ENCODE measurements at regions not wholly inside any gene's neighbourhood (a gene's known extent, or its start where the extent isn't known, plus 50 kb on each side); places are given as distances from the start of the nearest gene placed in this dataset.

- no peak overlapping the region for H3K4me3 ChIP-seq (ENCODE audit: low read length)
- DNase-seq (no peak), ATAC-seq (no peak)
- no peaks in the 10 kb centered on the region for H3K4me1 ChIP-seq (ENCODE audit: control insufficient read depth, insufficient read depth, low read length)
- intact Hi-C loops (cut with DNase I), result no loop called here
- no peaks in the 10 kb centered on the region for H3K27me3 ChIP-seq (ENCODE audit: control insufficient read depth, insufficient read depth)
- H3K27ac ChIP-seq (ENCODE audit: low read length), result no peak overlapping the region
- H3K9me3 ChIP-seq (ENCODE audit: control insufficient read depth, low read length), result no peaks in the 10 kb centered on the region
- 81% methylated on average over 5 of the region's 5 CpGs for WGBS
These were observed 709.6 kb downstream of the SOCS6 start for GRCh38 chr18:70998490-70998889.

GRCh38 chr18:70994116-70994515 is 705.3 kb downstream of the SOCS6 start:
- intact Hi-C loops (cut with DNase I), result no loop called here
- Histone ChIP-seq H3K27ac (ENCODE audit: low read length) (no peak overlapping the region), H3K9me3 (ENCODE audit: control insufficient read depth, low read length) (no peaks in the 10 kb centered on the region), H3K27me3 (ENCODE audit: control insufficient read depth, insufficient read depth) (no peaks in the 10 kb centered on the region), H3K4me1 (ENCODE audit: control insufficient read depth, insufficient read depth, low read length) (no peaks in the 10 kb centered on the region), H3K4me3 (ENCODE audit: low read length) (no peak overlapping the region)
- no peak for DNase-seq
- no peak for ATAC-seq
- WGBS, result 43% methylated on average over 3 of the region's 3 CpGs

- intact Hi-C loops (cut with DNase I), result no loop called here
- Histone ChIP-seq H3K27ac (ENCODE audit: low read length) (no peak overlapping the region), H3K4me3 (ENCODE audit: low read length) (no peak overlapping the region), H3K9me3 (ENCODE audit: control insufficient read depth, low read length) (no peaks in the 10 kb centered on the region), H3K27me3 (ENCODE audit: control insufficient read depth, insufficient read depth) (no peaks in the 10 kb centered on the region), H3K4me1 (ENCODE audit: control insufficient read depth, insufficient read depth, low read length) (no peaks in the 10 kb centered on the region)
- no peak for ATAC-seq
- no peak for DNase-seq
These were observed 702.7 kb downstream of the SOCS6 start for GRCh38 chr18:70991577-70991976.

- intact Hi-C loops (cut with DNase I), result no loop called here
- Histone ChIP-seq H3K4me3 (ENCODE audit: low read length) (no peak overlapping the region), H3K27ac (ENCODE audit: low read length) (no peak overlapping the region), H3K27me3 (ENCODE audit: control insufficient read depth, insufficient read depth) (no peaks in the 10 kb centered on the region), H3K9me3 (ENCODE audit: control insufficient read depth, low read length) (no peaks in the 10 kb centered on the region), H3K4me1 (ENCODE audit: control insufficient read depth, insufficient read depth, low read length) (no peaks in the 10 kb centered on the region)
- ATAC-seq (no peak), DNase-seq (no peak)
- WGBS, result 90% methylated on average over 1 of the region's 1 CpG
These were observed 697.1 kb downstream of the SOCS6 start for GRCh38 chr18:70985948-70986347.

GRCh38 chr18:70982292-70982691 is 693.4 kb downstream of the SOCS6 start:
- no peaks in the 10 kb centered on the region for H3K9me3 ChIP-seq (ENCODE audit: control insufficient read depth, low read length)
- no peaks in the 10 kb centered on the region for H3K4me1 ChIP-seq (ENCODE audit: control insufficient read depth, insufficient read depth, low read length)
- no peak overlapping the region for H3K27ac ChIP-seq (ENCODE audit: low read length)
- ATAC-seq (no peak), DNase-seq (no peak)
- H3K27me3 ChIP-seq (ENCODE audit: control insufficient read depth, insufficient read depth), result no peaks in the 10 kb centered on the region
- intact Hi-C loops (cut with DNase I), result no loop called here
- no peak overlapping the region for H3K4me3 ChIP-seq (ENCODE audit: low read length)
- WGBS, result 60% methylated on average over 2 of the region's 2 CpGs

- H3K4me3 ChIP-seq (ENCODE audit: low read length), result no peak overlapping the region
- ATAC-seq (no peak), DNase-seq (no peak)
- intact Hi-C loops (cut with DNase I), result no loop called here
- H3K27ac ChIP-seq (ENCODE audit: low read length), result no peak overlapping the region
- no peaks in the 10 kb centered on the region for H3K9me3 ChIP-seq (ENCODE audit: control insufficient read depth, low read length)
- no peaks in the 10 kb centered on the region for H3K27me3 ChIP-seq (ENCODE audit: control insufficient read depth, insufficient read depth)
- H3K4me1 ChIP-seq (ENCODE audit: control insufficient read depth, insufficient read depth, low read length), result no peaks in the 10 kb centered on the region
- 75% methylated on average over 6 of the region's 6 CpGs for WGBS
These were observed 692.7 kb downstream of the SOCS6 start for GRCh38 chr18:70981400-70982140.

GRCh38 chr18:70973626-70974025 is 684.8 kb downstream of the SOCS6 start:
- WGBS, result 48% methylated on average over 5 of the region's 5 CpGs
- intact Hi-C loops (cut with DNase I), result no loop called here
- DNase-seq (no peak), ATAC-seq (no peak)
- H3K4me1 ChIP-seq (ENCODE audit: control insufficient read depth, insufficient read depth, low read length), result no peaks in the 10 kb centered on the region
- H3K9me3 ChIP-seq (ENCODE audit: control insufficient read depth, low read length), result no peaks in the 10 kb centered on the region
- no peak overlapping the region for H3K27ac ChIP-seq (ENCODE audit: low read length)
- no peak overlapping the region for H3K4me3 ChIP-seq (ENCODE audit: low read length)
- H3K27me3 ChIP-seq (ENCODE audit: control insufficient read depth, insufficient read depth), result no peaks in the 10 kb centered on the region

- 72% methylated on average over 3 of the region's 3 CpGs for WGBS
- no peak for ATAC-seq
- Histone ChIP-seq H3K4me1 (ENCODE audit: control insufficient read depth, insufficient read depth, low read length) (no peaks in the 10 kb centered on the region), H3K4me3 (ENCODE audit: low read length) (no peak overlapping the region), H3K9me3 (ENCODE audit: control insufficient read depth, low read length) (no peaks in the 10 kb centered on the region), H3K27ac (ENCODE audit: low read length) (no peak overlapping the region), H3K27me3 (ENCODE audit: control insufficient read depth, insufficient read depth) (no peaks in the 10 kb centered on the region)
- intact Hi-C loops (cut with DNase I), result no loop called here
- no peak for DNase-seq
These were observed 677.6 kb downstream of the SOCS6 start for GRCh38 chr18:70966419-70966818.

- Histone ChIP-seq H3K4me1 (ENCODE audit: control insufficient read depth, insufficient read depth, low read length) (no peaks in the 10 kb centered on the region), H3K4me3 (ENCODE audit: low read length) (no peak overlapping the region), H3K27ac (ENCODE audit: low read length) (no peak overlapping the region), H3K9me3 (ENCODE audit: control insufficient read depth, low read length) (no peaks in the 10 kb centered on the region), H3K27me3 (ENCODE audit: control insufficient read depth, insufficient read depth) (no peaks in the 10 kb centered on the region)
- intact Hi-C loops (cut with DNase I), result no loop called here
- no peak for ATAC-seq
- 87% methylated on average over 3 of the region's 3 CpGs for WGBS
- DNase-seq, result no peak
These were observed 673.1 kb downstream of the SOCS6 start for GRCh38 chr18:70961939-70962338.

- DNase-seq (no peak), ATAC-seq (no peak)
- no peaks in the 10 kb centered on the region for H3K27me3 ChIP-seq (ENCODE audit: control insufficient read depth, insufficient read depth)
- no peaks in the 10 kb centered on the region for H3K9me3 ChIP-seq (ENCODE audit: control insufficient read depth, low read length)
- 87% methylated on average over 6 of the region's 6 CpGs for WGBS
- intact Hi-C loops (cut with DNase I), result no loop called here
- no peak overlapping the region for H3K27ac ChIP-seq (ENCODE audit: low read length)
- no peaks in the 10 kb centered on the region for H3K4me1 ChIP-seq (ENCODE audit: control insufficient read depth, insufficient read depth, low read length)
- no peak overlapping the region for H3K4me3 ChIP-seq (ENCODE audit: low read length)
These were observed 667.7 kb downstream of the SOCS6 start for GRCh38 chr18:70956554-70956953.

GRCh38 chr18:70936160-70936559 is 647.3 kb downstream of the SOCS6 start:
- no peaks in the 10 kb centered on the region for H3K4me1 ChIP-seq (ENCODE audit: control insufficient read depth, insufficient read depth, low read length)

More at GRCh38 chr18:70936160-70936559, 647.3 kb downstream of the SOCS6 start:
- H3K27me3 ChIP-seq (ENCODE audit: control insufficient read depth, insufficient read depth), result no peaks in the 10 kb centered on the region
- H3K9me3 ChIP-seq (ENCODE audit: control insufficient read depth, low read length), result no peaks in the 10 kb centered on the region
- no peak overlapping the region for H3K4me3 ChIP-seq (ENCODE audit: low read length)
- intact Hi-C loops (cut with DNase I), result no loop called here
- no peak for ATAC-seq
- 88% methylated on average over 8 of the region's 8 CpGs for WGBS
- peak in 1 of 3 donors; percentile 1 for DNase-seq
- H3K27ac ChIP-seq (ENCODE audit: low read length), result no peak overlapping the region

Data from right cardiac atrium (tissue), 5 donors.